Hepatocyte (in vitro differentiated cells): ENCODE measurements at regions not wholly inside any gene's neighbourhood (a gene's known extent, or its start where the extent isn't known, plus 50 kb on each side); places are given as distances from the start of the nearest gene placed in this dataset.

Experiments used
- DNase-seq: peaks from one replicate; pipeline ENCODE4 v3.0.0-alpha.2; 2016; ENCODE audit warnings: low spot score
- H2AFZ ChIP-seq: fragments of 200-600 bp; sonication (generic); 2 replicates; pipeline ENCODE4 v1.6.0; 2016; ENCODE audit warnings: antibody characterized with exemption, mild to moderate bottlenecking
- H3K27ac ChIP-seq: fragments of 200-600 bp; sonication (generic); 2 replicates; pipeline ENCODE4 v1.5.1; 2016; ENCODE audit warnings: mild to moderate bottlenecking
- H3K27me3 ChIP-seq: fragments of 200-600 bp; sonication (generic); 2 replicates; pipeline ENCODE4 v1.6.1; 2016
- H3K36me3 ChIP-seq: fragments of 200-600 bp; sonication (generic); replicated peaks from 2 replicates; pipeline ENCODE4 v1.5.1; 2016; ENCODE audit warnings: low read depth; ENCODE audit not compliant: insufficient read depth
- H3K4me1 ChIP-seq: fragments of 200-600 bp; sonication (generic); 2 replicates; pipeline ENCODE4 v1.5.1; 2016; ENCODE audit warnings: mild to moderate bottlenecking, moderate library complexity; ENCODE audit not compliant: insufficient read depth
- H3K4me2 ChIP-seq: fragments of 200-600 bp; sonication (generic); 2 replicates; pipeline ENCODE4 v1.6.0; 2016
- H3K4me3 ChIP-seq: fragments of 200-600 bp; sonication (generic); 2 replicates; pipeline ENCODE4 v1.5.1; 2016; ENCODE audit warnings: mild to moderate bottlenecking
- H3K79me2 ChIP-seq: fragments of 200-600 bp; sonication (generic); 2 replicates; pipeline ENCODE4 v1.6.0; 2017; ENCODE audit warnings: mild to moderate bottlenecking
- H3K9me2 ChIP-seq: fragments of 200-600 bp; sonication (generic); replicated peaks from 2 replicates; pipeline ENCODE4 v1.6.0; 2017; ENCODE audit warnings: mild to moderate bottlenecking; ENCODE audit not compliant: insufficient read depth
- H3K9me3 ChIP-seq: fragments of 200-600 bp; sonication (generic); 2 replicates; pipeline ENCODE4 v1.5.1; 2016; ENCODE audit warnings: low read depth, mild to moderate bottlenecking
- H4K20me1 ChIP-seq: fragments of 200-600 bp; sonication (generic); 2 replicates; pipeline ENCODE4 v1.6.0; 2016; ENCODE audit warnings: mild to moderate bottlenecking; ENCODE audit not compliant: insufficient read depth, poor library complexity, severe bottlenecking
- EZH2 ChIP-seq: fragments of 200-600 bp; sonication (generic); IDR thresholded peaks from 2 replicates; pipeline ENCODE4 v1.6.1; 2016; ENCODE audit warnings: antibody characterized with exemption, mild to moderate bottlenecking, borderline replicate concordance
- EZH2phosphoT487 ChIP-seq: fragments of 200-600 bp; sonication (generic); IDR thresholded peaks from one replicate; pipeline ENCODE4 v1.6.1; 2018; ENCODE audit warnings: antibody characterized with exemption, mild to moderate bottlenecking, low read depth, moderate library complexity; ENCODE audit not compliant: unreplicated experiment, severe bottlenecking
- WGBS: methylation state at CpG from one replicate; pipeline ENCODE4 v1.1.6; 2016; ENCODE audit warnings: low lambda C conversion rate; ENCODE audit errors: missing lambda C conversion rate; 5-methylcytosine and 5-hydroxymethylcytosine counted together
- TF ChIP-seq, protein P1 (sequence below): fragments of 200-600 bp; sonication (generic); IDR thresholded peaks from 2 replicates; pipeline ENCODE4 v1.5.1; 2016; ENCODE audit warnings: antibody characterized with exemption, mild to moderate bottlenecking; ENCODE audit not compliant: poor library complexity

DNA sequence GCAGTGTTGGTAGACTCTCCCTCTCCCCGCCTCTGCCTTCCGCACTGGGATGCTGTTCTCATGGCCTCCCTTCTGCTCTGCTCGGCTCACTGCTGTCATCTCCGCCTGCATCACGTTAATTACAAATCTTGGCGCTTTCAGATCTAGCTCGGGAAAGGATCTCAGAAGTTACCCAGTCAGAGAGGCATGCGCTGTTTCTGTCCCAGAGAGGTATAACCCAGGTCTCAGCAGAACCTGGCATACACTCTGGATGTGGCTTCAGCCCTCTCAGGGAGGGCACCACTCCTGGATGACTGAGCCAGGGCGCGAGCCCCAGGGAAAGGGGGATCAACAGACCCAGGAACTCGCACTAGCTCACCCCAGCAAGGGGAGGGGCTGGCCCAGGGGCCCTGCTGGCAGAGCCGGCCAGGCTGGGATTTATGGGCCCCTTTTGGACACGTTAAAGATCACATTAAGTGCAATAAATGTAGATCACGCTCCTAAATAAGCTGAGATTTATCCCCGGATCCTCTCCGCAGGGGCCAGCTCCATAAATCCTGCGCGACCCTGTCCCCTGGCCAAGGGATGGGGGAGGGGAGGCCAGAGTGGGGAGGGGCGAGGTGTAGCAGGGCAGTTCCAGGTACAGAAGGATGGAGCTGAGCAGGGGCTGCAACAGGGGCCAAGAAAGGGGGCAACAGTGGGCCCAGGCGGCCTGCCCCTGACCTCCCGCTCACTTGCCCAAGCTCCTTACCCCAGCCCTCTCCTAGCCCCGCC, 101.3 kb upstream of the ZBTB40 start:
- no peaks in the 10 kb centered on the region for H3K79me2 ChIP-seq
- H3K27me3 ChIP-seq: peaks cover 33% of the 10 kb centered on the region
- H3K9me3 ChIP-seq: no peaks in the 10 kb centered on the region
- no peaks in the 10 kb centered on the region for H3K9me2 ChIP-seq
- WGBS: 21% methylated on average over 18 of the region's 22 CpGs
- no peaks in the 10 kb centered on the region for H3K36me3 ChIP-seq
- no peak overlapping the region for H2AFZ ChIP-seq
- TF ChIP-seq EZH2 (no peak), EZH2phosphoT487 (no peak)
- TF ChIP-seq, protein P1, sequence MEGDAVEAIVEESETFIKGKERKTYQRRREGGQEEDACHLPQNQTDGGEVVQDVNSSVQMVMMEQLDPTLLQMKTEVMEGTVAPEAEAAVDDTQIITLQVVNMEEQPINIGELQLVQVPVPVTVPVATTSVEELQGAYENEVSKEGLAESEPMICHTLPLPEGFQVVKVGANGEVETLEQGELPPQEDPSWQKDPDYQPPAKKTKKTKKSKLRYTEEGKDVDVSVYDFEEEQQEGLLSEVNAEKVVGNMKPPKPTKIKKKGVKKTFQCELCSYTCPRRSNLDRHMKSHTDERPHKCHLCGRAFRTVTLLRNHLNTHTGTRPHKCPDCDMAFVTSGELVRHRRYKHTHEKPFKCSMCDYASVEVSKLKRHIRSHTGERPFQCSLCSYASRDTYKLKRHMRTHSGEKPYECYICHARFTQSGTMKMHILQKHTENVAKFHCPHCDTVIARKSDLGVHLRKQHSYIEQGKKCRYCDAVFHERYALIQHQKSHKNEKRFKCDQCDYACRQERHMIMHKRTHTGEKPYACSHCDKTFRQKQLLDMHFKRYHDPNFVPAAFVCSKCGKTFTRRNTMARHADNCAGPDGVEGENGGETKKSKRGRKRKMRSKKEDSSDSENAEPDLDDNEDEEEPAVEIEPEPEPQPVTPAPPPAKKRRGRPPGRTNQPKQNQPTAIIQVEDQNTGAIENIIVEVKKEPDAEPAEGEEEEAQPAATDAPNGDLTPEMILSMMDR: no peak
- no peak overlapping the region for H3K4me3 ChIP-seq
- DNase-seq: no peak
- peak overlapping the region; percentile 68 for H3K4me2 ChIP-seq
- H4K20me1 ChIP-seq: no peaks in the 10 kb centered on the region
- H3K4me1 ChIP-seq: peaks cover 25% of the 10 kb centered on the region
- H3K27ac ChIP-seq: peak overlapping the region; percentile 76

DNA sequence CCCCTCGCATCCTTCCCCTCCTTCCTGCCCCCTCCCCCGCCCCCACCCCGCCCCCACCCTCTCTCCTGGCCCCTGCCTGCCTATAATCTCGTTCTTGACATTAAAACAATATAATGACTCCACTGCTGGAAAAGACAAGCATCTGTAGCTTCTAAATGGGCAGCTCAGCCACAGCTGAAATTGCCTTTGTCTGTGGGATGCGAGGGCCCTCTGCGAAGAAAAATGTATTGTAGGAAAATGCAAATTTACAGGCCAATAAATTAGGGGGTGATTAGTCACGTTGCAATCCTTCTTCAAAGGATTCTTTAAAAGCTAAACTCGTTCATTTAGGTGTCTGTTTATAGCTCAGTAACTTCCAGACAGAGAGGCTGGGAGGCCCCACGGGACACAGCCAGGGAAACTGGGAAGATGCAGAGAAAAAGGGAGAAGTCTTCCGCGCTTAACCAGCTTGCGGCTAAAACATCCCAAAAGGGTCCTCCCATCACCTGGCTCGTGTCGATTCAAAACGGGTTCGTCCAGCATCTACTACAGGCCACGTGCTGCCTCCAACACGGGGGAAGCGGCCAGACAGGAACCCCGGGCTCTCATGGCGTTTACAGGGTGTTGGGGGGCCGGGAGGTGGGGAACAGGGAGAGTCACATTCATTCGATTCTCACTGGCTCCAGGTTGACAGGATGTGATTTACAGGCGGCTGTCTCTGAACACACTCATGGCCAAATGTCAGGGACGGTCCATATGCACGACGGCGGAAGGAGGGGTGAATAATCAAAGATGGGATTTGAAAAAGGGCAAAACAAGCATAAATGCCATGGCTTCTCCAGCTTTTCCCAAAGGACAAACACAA, 100.5 kb upstream of the ZBTB40 start:
- Histone ChIP-seq H3K9me2 (no peaks in the 10 kb centered on the region), H3K4me3 (no peak overlapping the region), H3K9me3 (no peaks in the 10 kb centered on the region), H2AFZ (no peak overlapping the region), H3K79me2 (no peaks in the 10 kb centered on the region), H3K4me1 (peaks cover 25% of the 10 kb centered on the region), H3K27me3 (peaks cover 27% of the 10 kb centered on the region), H3K36me3 (no peaks in the 10 kb centered on the region), H3K4me2 (peak overlapping the region; percentile 68), H4K20me1 (no peaks in the 10 kb centered on the region), H3K27ac (peak overlapping the region; percentile 64)
- TF ChIP-seq EZH2phosphoT487 (no peak), EZH2 (no peak)
- TF ChIP-seq, protein P1: no peak
- WGBS: 35% methylated on average over 27 of the region's 28 CpGs
- no peak for DNase-seq

DNA sequence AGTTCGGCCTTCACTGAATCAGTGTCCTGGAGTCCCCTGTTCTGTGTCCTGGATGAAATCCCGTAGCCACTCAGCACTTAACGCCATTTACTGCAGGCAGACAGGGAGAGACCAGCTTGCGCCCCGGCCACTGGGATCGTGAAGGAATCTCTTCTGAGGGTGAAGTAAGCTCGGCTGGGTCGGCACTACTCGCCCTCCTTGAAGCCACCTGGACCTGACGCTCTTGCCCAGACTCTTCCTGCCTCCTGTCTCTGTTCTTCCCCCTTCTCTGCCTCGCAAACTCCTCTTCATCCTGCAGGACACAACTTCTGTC, 99.9 kb upstream of the ZBTB40 start:
- 65% methylated on average over 11 of the region's 11 CpGs for WGBS

More for the DNA sequence above, 99.9 kb upstream of the ZBTB40 start:
- Histone ChIP-seq H3K4me1 (peaks cover 25% of the 10 kb centered on the region), H3K9me3 (no peaks in the 10 kb centered on the region), H3K36me3 (no peaks in the 10 kb centered on the region), H3K79me2 (no peaks in the 10 kb centered on the region), H3K27ac (peak overlapping the region; percentile 64), H3K27me3 (peaks cover 23% of the 10 kb centered on the region), H3K4me2 (peak overlapping the region; percentile 62), H3K9me2 (no peaks in the 10 kb centered on the region), H2AFZ (no peak overlapping the region), H3K4me3 (no peak overlapping the region), H4K20me1 (no peaks in the 10 kb centered on the region)
- TF ChIP-seq, protein P1: no peak
- TF ChIP-seq EZH2phosphoT487: no peak
- no peak for TF ChIP-seq EZH2
- no peak for DNase-seq
